HG02973 (cell line): ENCODE measurements at regions not wholly inside any gene's neighbourhood (a gene's known extent, or its start where the extent isn't known, plus 50 kb on each side); places are given as distances from the start of the nearest gene placed in this dataset.
A peak's percentile ranks its signal among the peaks of the same experiment; 100 is the strongest.

Experiments
- ATAC-seq: cut with Tn5 transposase; IDR thresholded peaks from one replicate; pipeline ENCODE4 v1.9.1; 2021; ENCODE audit warnings: moderate library complexity; ENCODE audit not compliant: unreplicated experiment

DNA sequence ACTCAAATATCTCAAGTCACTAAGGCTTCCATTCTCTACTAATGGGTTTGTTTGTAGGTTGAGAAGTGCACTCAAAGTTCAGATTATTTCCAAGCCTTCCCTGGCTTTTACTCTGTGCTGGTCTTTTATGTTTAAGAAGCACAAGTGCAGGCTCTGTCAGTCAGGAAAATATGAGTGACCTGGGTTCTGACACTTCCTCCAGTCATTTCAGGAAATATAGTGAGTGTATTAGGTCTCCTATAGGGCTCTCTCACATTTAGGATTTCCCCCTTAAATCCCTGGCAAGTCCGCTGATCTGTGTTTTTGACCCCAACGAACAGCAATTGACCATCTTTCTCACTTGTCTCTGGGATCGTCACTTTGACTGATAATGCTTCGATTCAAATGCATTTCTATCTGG is 210.2 kb downstream of the ARPP21 start:
- no peak for ATAC-seq

GRCh38 chr3:35849963-35850362 is 210.6 kb downstream of the ARPP21 start:
- no peak for ATAC-seq

- peak; percentile 90 for ATAC-seq
Observed at GRCh38 chr3:35857004-35857403, 217.7 kb downstream of the ARPP21 start.

- no peak for ATAC-seq
Observed at GRCh38 chr3:35862057-35862456, 222.7 kb downstream of the ARPP21 start.

- no peak for ATAC-seq
Observed at GRCh38 chr3:35864871-35865270, 225.5 kb downstream of the ARPP21 start.

DNA sequence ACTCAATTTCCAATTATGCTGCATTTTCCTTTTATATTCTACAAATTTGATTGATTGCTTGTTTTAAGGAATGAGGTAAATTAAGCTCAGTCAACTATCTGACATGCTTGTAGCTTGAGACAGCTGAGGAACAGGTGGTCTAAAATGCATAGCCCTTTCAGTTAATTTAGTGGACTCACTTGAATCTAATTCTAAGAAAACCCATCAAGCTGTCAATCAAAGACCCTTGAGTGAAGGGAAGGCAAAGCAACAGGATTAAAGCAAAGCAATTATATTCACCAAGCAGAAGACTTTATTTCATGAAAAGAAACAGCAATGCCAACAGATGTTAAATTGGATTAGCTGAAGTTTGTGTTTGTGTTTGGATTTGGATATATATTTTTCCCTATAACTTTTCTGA is 228.5 kb downstream of the ARPP21 start:
- ATAC-seq: no peak

DNA sequence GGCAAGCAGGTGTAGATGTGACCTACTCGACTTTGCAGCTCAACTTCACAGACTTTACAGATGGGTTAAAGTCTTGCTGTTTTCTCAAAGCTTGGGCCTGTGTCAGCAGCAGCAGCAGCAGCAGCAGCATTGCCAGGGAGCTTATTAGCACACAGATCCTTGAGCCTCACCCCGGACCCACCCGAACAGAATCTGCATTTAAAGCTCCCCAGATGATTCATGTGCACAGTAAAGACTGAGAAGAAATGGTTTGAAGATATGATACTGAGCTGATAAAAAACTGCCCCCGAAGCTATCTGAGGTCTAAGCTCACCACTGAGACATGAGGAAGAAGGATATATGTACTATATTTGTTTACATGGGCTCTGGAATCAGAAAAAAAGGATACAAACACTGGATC is 231.7 kb downstream of the ARPP21 start:
- ATAC-seq: no peak

DNA sequence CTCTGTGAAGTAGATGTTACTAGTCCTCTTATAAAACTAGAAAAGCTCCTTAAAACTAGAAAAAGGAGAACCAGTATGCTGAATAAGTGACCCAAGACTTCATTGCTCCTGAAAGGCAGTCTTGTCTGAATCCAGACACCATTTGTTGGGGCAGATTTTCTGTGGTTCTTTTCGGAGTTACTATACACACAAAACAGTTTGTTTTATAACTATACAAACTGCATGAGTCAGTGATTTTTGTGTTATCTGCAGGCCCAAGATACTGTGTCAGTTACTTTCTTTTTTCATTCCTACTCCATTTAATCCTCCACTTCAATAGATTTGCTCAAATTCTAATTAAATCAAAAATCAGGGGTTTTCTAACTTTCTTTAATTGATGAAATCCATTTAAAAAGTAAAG is 244.6 kb downstream of the ARPP21 start:
- ATAC-seq: no peak

DNA sequence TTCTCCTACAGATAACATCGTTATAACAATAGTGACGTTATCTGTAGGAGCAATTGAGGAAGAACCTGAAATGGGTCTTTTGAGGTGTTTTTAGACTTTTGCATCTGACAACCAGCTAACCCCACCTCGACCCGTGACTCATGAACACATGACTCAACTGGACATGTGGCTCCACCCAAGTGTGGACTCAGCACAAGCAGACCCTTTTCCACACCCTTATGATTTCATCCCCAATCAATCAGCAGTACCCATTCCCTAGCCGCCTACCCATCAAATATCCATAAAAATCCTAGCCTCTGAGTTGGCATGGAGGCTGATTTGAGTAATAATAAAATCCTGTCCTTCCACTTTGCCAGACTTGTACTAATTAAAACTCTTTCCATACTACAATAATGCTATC is 255.4 kb downstream of the ARPP21 start:
- ATAC-seq: no peak

DNA sequence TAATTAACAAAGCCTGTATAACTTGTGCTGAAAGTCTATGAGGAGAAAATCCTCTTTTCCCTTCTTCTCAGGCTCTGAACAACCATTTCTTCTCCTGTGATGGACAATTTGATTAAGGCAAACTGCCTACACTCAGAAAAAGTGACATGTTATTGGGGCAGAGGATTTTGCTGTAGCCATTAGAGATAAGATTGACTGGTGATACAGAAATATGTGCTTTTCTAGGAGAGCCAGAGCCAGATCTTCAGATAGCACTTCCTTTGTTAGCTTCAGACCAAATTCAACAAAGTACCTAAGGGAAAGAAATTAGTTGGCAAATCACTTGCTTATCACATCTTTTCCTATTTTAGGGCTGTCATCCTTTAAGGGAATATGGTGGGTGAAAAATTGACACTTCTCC is 259.9 kb downstream of the ARPP21 start:
- ATAC-seq: no peak

DNA sequence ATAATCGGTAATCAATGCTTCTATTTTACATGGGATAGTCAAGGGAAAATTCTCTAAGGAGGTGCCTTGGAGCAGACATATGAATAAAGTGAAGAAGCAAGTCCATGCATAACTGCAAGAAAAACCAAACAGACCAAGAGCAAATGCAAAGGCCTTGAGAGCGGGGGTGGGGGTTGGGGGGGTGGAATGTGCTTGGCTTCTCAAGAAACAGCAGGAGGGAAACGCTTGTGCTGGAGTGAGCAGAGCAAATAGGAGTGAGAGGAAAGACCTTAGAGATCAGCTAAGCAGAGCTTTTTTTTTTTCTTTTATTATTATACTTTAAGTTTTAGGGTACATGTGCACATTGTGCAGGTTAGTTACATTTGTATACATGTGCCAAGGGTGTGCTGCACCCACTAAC is 260.8 kb downstream of the ARPP21 start:
- no peak for ATAC-seq

GRCh38 chr3:35908366-35909232 is 269.3 kb downstream of the ARPP21 start:
- ATAC-seq: peak; percentile 69

DNA sequence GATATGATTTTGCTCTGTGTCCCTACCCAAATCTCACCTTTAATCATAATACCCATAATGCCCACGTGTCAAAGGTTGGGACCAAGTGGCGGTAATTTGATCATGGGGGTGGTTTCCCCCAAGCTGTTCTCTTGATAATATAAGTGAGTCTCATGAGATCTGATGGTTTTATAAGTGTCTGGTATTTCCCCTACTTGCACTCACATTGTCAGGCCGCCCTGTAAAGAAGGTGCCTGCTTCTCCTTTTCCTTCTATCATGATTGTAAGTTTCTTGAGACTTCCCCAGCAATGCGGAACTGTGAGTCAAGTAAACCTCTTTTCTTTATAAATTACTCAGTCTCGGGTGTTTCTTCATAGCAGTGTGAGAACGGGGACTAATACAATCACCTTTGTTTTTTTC is 279.8 kb downstream of the ARPP21 start:
- no peak for ATAC-seq

- ATAC-seq: no peak
Observed at GRCh38 chr3:35921718-35922117, 282.4 kb downstream of the ARPP21 start.

DNA sequence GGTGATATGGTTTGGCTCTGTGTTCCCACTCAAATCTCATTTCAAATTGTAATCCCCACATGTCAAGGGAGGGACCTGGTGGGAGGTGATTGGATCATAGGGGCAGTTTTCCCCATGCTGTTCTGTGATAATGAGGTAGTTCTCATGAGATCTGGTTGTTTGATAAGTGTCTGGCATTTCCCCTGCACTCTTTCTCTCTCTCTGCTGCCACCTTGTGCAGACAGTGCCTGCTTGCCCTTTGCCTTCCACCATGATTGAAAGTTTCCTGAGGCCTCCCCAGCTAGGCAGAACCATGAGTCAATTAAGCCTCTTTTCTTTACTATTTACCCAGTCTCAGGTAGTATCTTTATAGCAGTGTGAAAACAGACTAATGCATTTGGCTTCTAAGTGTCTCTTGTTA is 284.7 kb downstream of the ARPP21 start:
- ATAC-seq: peak; percentile 56

GRCh38 chr3:35927441-35927840 is 288.1 kb downstream of the ARPP21 start:
- no peak for ATAC-seq

- no peak for ATAC-seq
Observed at GRCh38 chr3:35929158-35929557, 289.8 kb downstream of the ARPP21 start.

GRCh38 chr3:35931867-35932266 is 292.5 kb downstream of the ARPP21 start:
- ATAC-seq: no peak

GRCh38 chr3:35932995-35933394 is 293.7 kb downstream of the ARPP21 start:
- ATAC-seq: no peak

- ATAC-seq: no peak
Observed at GRCh38 chr3:35936571-35936970, 297.2 kb downstream of the ARPP21 start.

DNA sequence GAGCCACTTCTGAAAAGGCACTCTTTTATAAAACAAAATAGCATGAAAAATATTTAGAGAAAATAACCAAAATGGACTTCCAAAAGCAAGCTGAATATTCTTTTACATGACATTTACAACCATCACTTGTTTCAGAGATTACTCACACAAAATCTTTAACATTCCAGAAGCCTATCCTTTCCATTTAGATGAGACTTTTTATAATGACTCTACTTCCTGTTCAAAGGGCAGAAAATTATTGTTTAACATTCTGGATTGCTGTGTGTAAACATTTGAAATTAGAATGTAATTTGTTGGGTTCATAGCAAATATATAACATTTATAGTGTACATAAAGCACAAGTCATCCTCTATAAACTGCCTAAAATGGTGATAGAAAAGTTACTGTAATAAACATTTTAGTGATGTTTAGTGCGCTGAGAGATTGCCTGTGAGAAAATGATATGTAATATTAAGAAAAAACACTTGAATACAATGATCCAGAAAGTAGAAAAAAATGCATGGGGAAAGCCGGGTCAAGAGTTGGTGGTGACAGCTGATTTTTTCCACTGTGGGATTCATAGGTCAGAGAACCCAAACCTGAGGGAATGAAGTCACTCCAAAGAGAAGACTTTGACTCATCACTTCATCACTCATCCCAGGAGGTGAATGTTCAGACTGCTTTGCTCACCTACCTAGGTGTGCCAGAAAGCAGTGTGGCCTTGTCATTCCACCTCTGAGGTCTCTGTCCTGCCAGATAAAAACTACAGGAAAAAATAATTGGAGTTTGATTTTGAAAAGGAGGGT is 305.8 kb downstream of the ARPP21 start:
- ATAC-seq: no peak
